Left lung (tissue), 4 donors: ENCODE measurements at regions not wholly inside any gene's neighbourhood (a gene's known extent, or its start where the extent isn't known, plus 50 kb on each side); places are given as distances from the start of the nearest gene placed in this dataset.

Experiments
- ATAC-seq: fragments of 200-7000 bp; cut with Tn5 transposase; one replicate; pipeline ENCODE4 v1.9.1; 2020; ENCODE audit warnings: moderate library complexity
- DNase-seq, 4 donors: peaks; one replicate each; pipeline ENCODE4 v3.0.0-alpha.2; 2013 to 2020
- H3K27ac ChIP-seq, 2 donors: fragments of 200-600 bp; sonication (generic) in 1 of 2; one replicate each; pipeline versions ENCODE4 v1.5.0 to v1.8.0; 2020 to 2021
- H3K27me3 ChIP-seq, 2 donors: fragments of 200-600 bp; sonication (generic) in 1 of 2; one replicate each; pipeline versions ENCODE4 v1.5.0 to v1.8.0; 2020 to 2021
- H3K36me3 ChIP-seq, 2 donors: fragments of 200-600 bp; sonication (generic) in 1 of 2; one replicate each; pipeline versions ENCODE4 v1.5.0 to v1.8.0; 2020 to 2021
- H3K4me1 ChIP-seq, 2 donors: fragments of 200-600 bp; one replicate each; pipeline ENCODE4 v1.8.0; 2021
- H3K4me3 ChIP-seq, 2 donors: fragments of 200-600 bp; sonication (generic) in 1 of 2; one replicate each; pipeline versions ENCODE4 v1.5.0 to v1.8.0; 2020 to 2021; ENCODE audit warnings: mild to moderate bottlenecking in 1 of 2
- H3K9me3 ChIP-seq, 2 donors: fragments of 200-600 bp; sonication (generic) in 1 of 2; one replicate each; pipeline versions ENCODE4 v1.5.0 to v1.8.0; 2020 to 2021
- CTCF ChIP-seq, 2 donors: fragments of 200-600 bp; sonication (generic) in 1 of 2; IDR thresholded peaks; one replicate each; pipeline versions ENCODE4 v1.5.0 to v1.8.0; 2021; ENCODE audit warnings: antibody characterized with exemption in 2 of 2
- intact Hi-C, 2 donors: fragments of 100-400 bp; cut with DNase I; formaldehyde crosslinking; loops; one replicate each; pipeline versions ENCODE4 v1.11.2 to v1.14.2; 2022
- donor health status: DM: no; HTN: yes; CAD: no.
- donor health status: DM: no; HTN: no; CAD: no.

GRCh38 chr15:53837263-53837662, 77.8 kb upstream of the WDR72 start:
- H3K4me3 ChIP-seq, result no peak overlapping the region
- DNase-seq (peak in 3 of 4 donors; percentile 32 to 79 (median 78)), ATAC-seq (peak; percentile 93)
- H3K9me3 ChIP-seq, result no peaks in the 10 kb centered on the region
- no peak overlapping the region for H3K27ac ChIP-seq
- H3K36me3 ChIP-seq, result no peaks in the 10 kb centered on the region
- intact Hi-C loops, result no loop called here
- H3K4me1 ChIP-seq, result no peaks in the 10 kb centered on the region
- no peaks in the 10 kb centered on the region for H3K27me3 ChIP-seq
- TF ChIP-seq CTCF (IDR thresholded peaks at IDR 0.05), result no peak

GRCh38 chr15:53836618-53837017, 77.2 kb upstream of the WDR72 start:
- ATAC-seq, result peak; percentile 76
- Histone ChIP-seq H3K9me3 (no peaks in the 10 kb centered on the region), H3K27ac (no peak overlapping the region), H3K36me3 (no peaks in the 10 kb centered on the region), H3K4me1 (no peaks in the 10 kb centered on the region), H3K4me3 (no peak overlapping the region), H3K27me3 (no peaks in the 10 kb centered on the region)
- intact Hi-C loops, result no loop called here
- peak in 1 of 4 donors; percentile 34 for DNase-seq
- TF ChIP-seq CTCF (IDR thresholded peaks at IDR 0.05), result no peak

GRCh38 chr15:53835309-53835708, 75.8 kb upstream of the WDR72 start:
- Histone ChIP-seq H3K4me3 (no peak overlapping the region), H3K36me3 (no peaks in the 10 kb centered on the region), H3K9me3 (no peaks in the 10 kb centered on the region), H3K27me3 (no peaks in the 10 kb centered on the region), H3K4me1 (no peaks in the 10 kb centered on the region), H3K27ac (no peak overlapping the region)
- no peak for TF ChIP-seq CTCF (IDR thresholded peaks at IDR 0.05)
- no peak for DNase-seq
- ATAC-seq, result no peak
- intact Hi-C loops, result no loop called here

- no peaks in the 10 kb centered on the region for H3K4me1 ChIP-seq
Observed at GRCh38 chr15:53834214-53834613, 74.8 kb upstream of the WDR72 start.

GRCh38 chr15:53833134-53833624, 73.7 kb upstream of the WDR72 start:
- DNase-seq, result peak in 2 of 4 donors; percentile 88 to 92
- Histone ChIP-seq H3K4me1 (no peaks in the 10 kb centered on the region), H3K4me3 (no peak overlapping the region), H3K36me3 (no peaks in the 10 kb centered on the region), H3K27me3 (no peaks in the 10 kb centered on the region), H3K27ac (no peak overlapping the region), H3K9me3 (no peaks in the 10 kb centered on the region)
- intact Hi-C loops, result no loop called here
- ATAC-seq, result peak; percentile 16
- TF ChIP-seq CTCF (IDR thresholded peaks at IDR 0.05), result no peak

More at GRCh38 chr15:53834214-53834613, 74.8 kb upstream of the WDR72 start:
- Histone ChIP-seq H3K4me3 (no peak overlapping the region), H3K36me3 (no peaks in the 10 kb centered on the region), H3K27me3 (no peaks in the 10 kb centered on the region), H3K27ac (no peak overlapping the region), H3K9me3 (no peaks in the 10 kb centered on the region)
- intact Hi-C loops, result no loop called here
- no peak for TF ChIP-seq CTCF (IDR thresholded peaks at IDR 0.05)
- no peak for DNase-seq
- ATAC-seq, result no peak
